HepG2 (cell line): ENCODE measurements at regions not wholly inside any gene's neighbourhood (a gene's known extent, or its start where the extent isn't known, plus 50 kb on each side); places are given as distances from the start of the nearest gene placed in this dataset.

Experiments
- ATAC-seq: fragments of 200-7000 bp; cut with Tn5 transposase; 3 replicates; pipeline ENCODE4 v1.9.1; 2020; ENCODE audit warnings: mild to moderate bottlenecking, moderate library complexity
- BruUV-seq: library from RNA; stranded (reverse); fragments of 400-500 nt; replicated peaks from 2 replicates; lab custom pipeline; 2021; lab: Mats Ljungman, UMichigan
- CTCF ChIA-PET: fragments of 300-600 bp; formaldehyde crosslinking; extraction: SDS; loops from one replicate; lab custom pipeline; 2021; ENCODE audit warnings: low total read pairs, inconsistent platforms, low intra/inter-chr PET ratio; lab: Yijun Ruan, JAX
- POLR2A ChIA-PET: fragments of 350-600 bp; sonication (Branson Sonifier 250); formaldehyde crosslinking; loops from one replicate; lab custom pipeline; 2020; ENCODE audit warnings: antibody characterized with exemption, inconsistent platforms; lab: Yijun Ruan, JAX
- DNase-seq: peaks from one replicate; pipeline ENCODE4 v3.0.0-alpha.2; 2015; ENCODE audit warnings: low spot score
- FAIRE-seq: peaks from 3 replicates; lab custom pipeline; 2011; peaks lifted over from hg19 to GRCh38; lab: Jason Lieb, UNC
- H2AFZ ChIP-seq: one replicate; pipeline ENCODE4 v1.6.1; 2011; ENCODE audit warnings: low read length, inconsistent platforms
- H3K27ac ChIP-seq: fragments of 300-600 bp; 3 replicates; pipeline ENCODE4 v1.8.0; 2011; ENCODE audit warnings: mixed run types, mild to moderate bottlenecking, mixed read lengths, low read length, inconsistent platforms; ENCODE audit not compliant: insufficient read depth; ENCODE audit errors: extremely low read length
- H3K27me3 ChIP-seq, 2 experiments: fragments of 200-600 bp in 1 of 2; 2 replicates in 1 of 2; 3 replicates in 1 of 2; pipeline versions ENCODE4 v1.6.0 to v1.8.0; 2011; ENCODE audit warnings: low read length in 2 of 2, mild to moderate bottlenecking in 2 of 2, moderate library complexity in 2 of 2, inconsistent platforms in 1 of 2; ENCODE audit not compliant: insufficient read depth in 2 of 2, control insufficient read depth in 1 of 2
- H3K36me3 ChIP-seq, 2 experiments: fragments of 200-600 bp in 1 of 2; replicated peaks in 1 of 2; 2 replicates in 1 of 2; 3 replicates in 1 of 2; pipeline versions ENCODE4 v1.5.1 to v1.8.0; 2011; ENCODE audit warnings: low read length in 2 of 2, inconsistent platforms in 1 of 2; ENCODE audit not compliant: insufficient read depth in 2 of 2, control insufficient read depth in 1 of 2
- H3K4me1 ChIP-seq: 2 replicates; pipeline ENCODE4 v1.5.1; 2012; ENCODE audit warnings: low read length, inconsistent platforms; ENCODE audit not compliant: insufficient read depth
- H3K4me2 ChIP-seq: 2 replicates; pipeline ENCODE4 v1.6.0; 2011; ENCODE audit warnings: low read depth, low read length, inconsistent platforms
- H3K4me3 ChIP-seq, 3 experiments: fragments of 200-600 bp in 1 of 3; sonication (generic), shearing (Covaris generic) in 1 of 3; replicated peaks in 1 of 3; 2 replicates each; pipeline ENCODE4 v1.5.1; 2011 to 2016; ENCODE audit warnings: low read length in 3 of 3, inconsistent platforms in 2 of 3, low read depth in 2 of 3, mild to moderate bottlenecking in 2 of 3, control low read depth in 1 of 3, mixed read lengths in 1 of 3; ENCODE audit not compliant: insufficient read depth in 1 of 3
- H3K79me2 ChIP-seq: one replicate; pipeline ENCODE4 v1.6.1; 2011; ENCODE audit warnings: low read length, inconsistent platforms; ENCODE audit not compliant: insufficient read depth
- H3K9ac ChIP-seq: 2 replicates; pipeline ENCODE4 v1.6.0; 2011; ENCODE audit warnings: mild to moderate bottlenecking, low read depth, low read length, inconsistent platforms; ENCODE audit not compliant: insufficient read depth
- H3K9me3 ChIP-seq: 2 replicates; pipeline ENCODE4 v1.5.1; 2012; ENCODE audit warnings: mild to moderate bottlenecking, low read length
- H4K20me1 ChIP-seq: 2 replicates; pipeline ENCODE4 v1.6.0; 2011; ENCODE audit warnings: inconsistent platforms, mild to moderate bottlenecking, low read length, moderate library complexity; ENCODE audit not compliant: insufficient read depth
- CREM ChIP-seq, 2 experiments: sonication (generic) in 1 of 2; formaldehyde crosslinking in 1 of 2; IDR thresholded peaks; 2 replicates each; pipeline versions ENCODE4 v1.4.0 to v1.6.1; 2016 to 2020; ENCODE audit warnings: antibody characterized with exemption in 1 of 2, mild to moderate bottlenecking in 1 of 2, missing genetic modification reagents in 1 of 2
- MED8 ChIP-seq: sonication (generic); formaldehyde crosslinking; IDR thresholded peaks from 2 replicates; pipeline ENCODE4 v1.8.1; 2023; ENCODE audit warnings: mild to moderate bottlenecking, missing genetic modification reagents; ENCODE audit not compliant: insufficient replicate concordance
- SNAI1 ChIP-seq: sonication (generic); formaldehyde crosslinking; IDR thresholded peaks from 2 replicates; pipeline ENCODE4 v1.5.0; 2020; ENCODE audit warnings: mild to moderate bottlenecking, missing genetic modification reagents, borderline replicate concordance
- SOX13 ChIP-seq, 3 experiments: fragments of 450-650 bp in 1 of 3; sonication (generic) in 1 of 3; formaldehyde crosslinking in 1 of 3; IDR thresholded peaks in 2 of 3; conservative IDR thresholded peaks in 1 of 3; 2 replicates each; pipeline versions ENCODE4 v1.5.0 to v1.6.1; 2016 to 2020; ENCODE audit warnings: antibody characterized with exemption in 1 of 3, mild to moderate bottlenecking in 1 of 3, missing compliant biosample characterization in 1 of 3, missing genetic modification reagents in 1 of 3, moderate library complexity in 1 of 3
- TP53 ChIP-seq: sonication (generic); formaldehyde crosslinking; conservative IDR thresholded peaks from 2 replicates; pipeline ENCODE4 v1.4.0; 2020; ENCODE audit warnings: missing genetic modification reagents
- ZFP1 ChIP-seq: IDR thresholded peaks from 2 replicates; pipeline ENCODE4 v1.6.1; 2016
- ZNF350 ChIP-seq: sonication (generic); formaldehyde crosslinking; IDR thresholded peaks from 2 replicates; pipeline ENCODE4 v1.4.0; 2020; ENCODE audit warnings: mild to moderate bottlenecking, low read depth, missing genetic modification reagents, borderline replicate concordance
- WGBS: methylation state at CpG from one replicate; pipeline ENCODE4 v1.1.6; 2017; ENCODE audit warnings: low lambda C conversion rate; 5-methylcytosine and 5-hydroxymethylcytosine counted together
- in situ Hi-C: cut with HindIII; loops from 2 replicates; pipeline ENCODE4 v1.10.0; 2017; ENCODE audit warnings: low pct_unique_long_range_greater_than_20kb; ENCODE audit not compliant: extremely low pct_ligation_motif_present
- intact Hi-C: fragments of 100-400 bp; cut with micrococcal nuclease; formaldehyde crosslinking; loops from one replicate; pipeline ENCODE4 v1.10.0; 2022; ENCODE audit not compliant: unreplicated experiment
- TF ChIP-seq, protein P1 (sequence below): sonication (generic); formaldehyde crosslinking; IDR thresholded peaks from 2 replicates; pipeline ENCODE4 v1.4.0; 2020; ENCODE audit warnings: missing genetic modification reagents, borderline replicate concordance
- TF ChIP-seq, protein P2 (sequence below): sonication (generic); formaldehyde crosslinking; IDR thresholded peaks from 2 replicates; pipeline ENCODE4 v1.4.0; 2020; ENCODE audit warnings: missing genetic modification reagents
- TF ChIP-seq, protein P3 (sequence below): sonication (generic); formaldehyde crosslinking; IDR thresholded peaks from 2 replicates; pipeline ENCODE4 v1.5.1; 2020; ENCODE audit warnings: mild to moderate bottlenecking, missing genetic modification reagents, moderate library complexity
- TF ChIP-seq, protein P4 (sequence below): sonication (generic); formaldehyde crosslinking; IDR thresholded peaks from 2 replicates; pipeline ENCODE4 v1.8.1; 2023; ENCODE audit warnings: missing genetic modification reagents, inconsistent platforms, borderline replicate concordance

DNA sequence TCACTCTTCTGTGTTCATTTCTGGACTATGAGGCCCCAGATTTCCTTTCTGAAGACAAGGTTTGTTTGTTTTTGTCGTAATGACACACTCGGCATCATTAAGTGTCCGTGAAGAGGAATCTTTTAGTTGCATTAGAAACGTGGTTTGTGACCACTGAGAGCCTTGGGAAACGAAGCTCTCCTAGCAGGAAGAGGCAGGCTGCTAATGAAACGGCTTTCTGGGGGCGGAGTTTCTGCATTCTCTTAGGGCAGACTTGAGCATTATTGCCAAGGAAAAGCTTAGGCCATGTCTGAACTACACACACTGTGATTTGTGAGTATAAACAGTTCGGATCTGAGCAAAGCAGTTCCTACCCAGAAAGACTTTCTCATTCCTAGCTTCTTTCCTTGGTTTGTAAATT, 64.0 kb downstream of the SOX3 start (continued):
- TF ChIP-seq MED8 (CRISPR knock-in tag) (no peak), SNAI1 (CRISPR knock-in tag) (no peak), CREM (IDR thresholded peaks at IDR 0.05) (no peak), CREM (CRISPR knock-in tag; IDR thresholded peaks at IDR 0.05) (no peak)
- TF ChIP-seq, protein P1, sequence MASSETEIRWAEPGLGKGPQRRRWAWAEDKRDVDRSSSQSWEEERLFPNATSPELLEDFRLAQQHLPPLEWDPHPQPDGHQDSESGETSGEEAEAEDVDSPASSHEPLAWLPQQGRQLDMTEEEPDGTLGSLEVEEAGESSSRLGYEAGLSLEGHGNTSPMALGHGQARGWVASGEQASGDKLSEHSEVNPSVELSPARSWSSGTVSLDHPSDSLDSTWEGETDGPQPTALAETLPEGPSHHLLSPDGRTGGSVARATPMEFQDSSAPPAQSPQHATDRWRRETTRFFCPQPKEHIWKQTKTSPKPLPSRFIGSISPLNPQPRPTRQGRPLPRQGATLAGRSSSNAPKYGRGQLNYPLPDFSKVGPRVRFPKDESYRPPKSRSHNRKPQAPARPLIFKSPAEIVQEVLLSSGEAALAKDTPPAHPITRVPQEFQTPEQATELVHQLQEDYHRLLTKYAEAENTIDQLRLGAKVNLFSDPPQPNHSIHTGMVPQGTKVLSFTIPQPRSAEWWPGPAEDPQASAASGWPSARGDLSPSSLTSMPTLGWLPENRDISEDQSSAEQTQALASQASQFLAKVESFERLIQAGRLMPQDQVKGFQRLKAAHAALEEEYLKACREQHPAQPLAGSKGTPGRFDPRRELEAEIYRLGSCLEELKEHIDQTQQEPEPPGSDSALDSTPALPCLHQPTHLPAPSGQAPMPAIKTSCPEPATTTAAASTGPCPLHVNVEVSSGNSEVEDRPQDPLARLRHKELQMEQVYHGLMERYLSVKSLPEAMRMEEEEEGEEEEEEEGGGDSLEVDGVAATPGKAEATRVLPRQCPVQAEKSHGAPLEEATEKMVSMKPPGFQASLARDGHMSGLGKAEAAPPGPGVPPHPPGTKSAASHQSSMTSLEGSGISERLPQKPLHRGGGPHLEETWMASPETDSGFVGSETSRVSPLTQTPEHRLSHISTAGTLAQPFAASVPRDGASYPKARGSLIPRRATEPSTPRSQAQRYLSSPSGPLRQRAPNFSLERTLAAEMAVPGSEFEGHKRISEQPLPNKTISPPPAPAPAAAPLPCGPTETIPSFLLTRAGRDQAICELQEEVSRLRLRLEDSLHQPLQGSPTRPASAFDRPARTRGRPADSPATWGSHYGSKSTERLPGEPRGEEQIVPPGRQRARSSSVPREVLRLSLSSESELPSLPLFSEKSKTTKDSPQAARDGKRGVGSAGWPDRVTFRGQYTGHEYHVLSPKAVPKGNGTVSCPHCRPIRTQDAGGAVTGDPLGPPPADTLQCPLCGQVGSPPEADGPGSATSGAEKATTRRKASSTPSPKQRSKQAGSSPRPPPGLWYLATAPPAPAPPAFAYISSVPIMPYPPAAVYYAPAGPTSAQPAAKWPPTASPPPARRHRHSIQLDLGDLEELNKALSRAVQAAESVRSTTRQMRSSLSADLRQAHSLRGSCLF: no peak

DNA sequence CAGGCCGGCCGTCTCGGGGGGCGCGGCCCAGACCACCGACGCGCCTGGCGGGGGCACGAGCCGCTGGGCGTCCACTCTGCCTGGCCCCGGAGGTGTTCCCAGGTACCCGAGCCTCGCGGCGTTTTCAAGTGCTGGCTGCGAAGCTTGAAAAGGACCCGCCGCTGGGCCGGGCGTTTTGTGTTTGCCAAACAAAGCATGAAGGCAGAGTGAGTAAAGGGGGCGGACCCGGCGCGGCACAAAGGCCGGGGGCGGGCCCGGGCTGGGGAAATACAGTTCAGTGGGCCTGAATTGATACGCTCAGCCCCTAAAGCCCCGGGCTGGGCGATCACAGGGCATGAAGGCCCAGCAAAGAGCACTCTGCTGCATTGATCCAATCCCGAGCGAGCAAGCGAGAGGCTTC, 65.4 kb downstream of the SOX3 start:
- H2AFZ ChIP-seq: no peak overlapping the region
- no peaks in the 10 kb centered on the region for H3K4me1 ChIP-seq
- intact Hi-C loops (no loop called here), in situ Hi-C loops (no loop called here)
- peak; percentile 95 for ATAC-seq
- peak overlapping the region; percentile 23; the same call in 1 of the 2 replicates for H3K4me2 ChIP-seq
- H3K27ac ChIP-seq: no peak overlapping the region
- no peaks in the 10 kb centered on the region for H3K36me3 ChIP-seq
- peak; percentile 0 for DNase-seq
- no peak for FAIRE-seq
- H3K9me3 ChIP-seq: no peaks in the 10 kb centered on the region
- H3K27me3 ChIP-seq: no peaks in the 10 kb centered on the region
- no peaks in the 10 kb centered on the region for H3K79me2 ChIP-seq
- ChIA-PET CTCF (no interaction called here), POLR2A (no interaction called here)
- 55% methylated on average over 5 of the region's 35 CpGs for WGBS
- no TSS peak for BruUV-seq
- H4K20me1 ChIP-seq: no peaks in the 10 kb centered on the region
- H3K4me3 ChIP-seq: no peak overlapping the region
- no peak overlapping the region for H3K9ac ChIP-seq
- TF ChIP-seq, protein P2, sequence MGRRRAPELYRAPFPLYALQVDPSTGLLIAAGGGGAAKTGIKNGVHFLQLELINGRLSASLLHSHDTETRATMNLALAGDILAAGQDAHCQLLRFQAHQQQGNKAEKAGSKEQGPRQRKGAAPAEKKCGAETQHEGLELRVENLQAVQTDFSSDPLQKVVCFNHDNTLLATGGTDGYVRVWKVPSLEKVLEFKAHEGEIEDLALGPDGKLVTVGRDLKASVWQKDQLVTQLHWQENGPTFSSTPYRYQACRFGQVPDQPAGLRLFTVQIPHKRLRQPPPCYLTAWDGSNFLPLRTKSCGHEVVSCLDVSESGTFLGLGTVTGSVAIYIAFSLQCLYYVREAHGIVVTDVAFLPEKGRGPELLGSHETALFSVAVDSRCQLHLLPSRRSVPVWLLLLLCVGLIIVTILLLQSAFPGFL (CRISPR knock-in tag): no peak
- TF ChIP-seq ZNF350 (CRISPR knock-in tag) (no peak), ZFP1 (no peak), TP53 (CRISPR knock-in tag) (no peak), SOX13 (IDR thresholded peaks at IDR 0.05) (no peak), SOX13 (CRISPR knock-in tag; conservative IDR thresholded peaks at IDR 0.05 in 1 of 2, IDR thresholded peaks at IDR 0.05 in 1 of 2) (peak in 1 of 2 experiments; percentile 22; a peak in 1 of 4 replicates)
- TF ChIP-seq, protein P3, sequence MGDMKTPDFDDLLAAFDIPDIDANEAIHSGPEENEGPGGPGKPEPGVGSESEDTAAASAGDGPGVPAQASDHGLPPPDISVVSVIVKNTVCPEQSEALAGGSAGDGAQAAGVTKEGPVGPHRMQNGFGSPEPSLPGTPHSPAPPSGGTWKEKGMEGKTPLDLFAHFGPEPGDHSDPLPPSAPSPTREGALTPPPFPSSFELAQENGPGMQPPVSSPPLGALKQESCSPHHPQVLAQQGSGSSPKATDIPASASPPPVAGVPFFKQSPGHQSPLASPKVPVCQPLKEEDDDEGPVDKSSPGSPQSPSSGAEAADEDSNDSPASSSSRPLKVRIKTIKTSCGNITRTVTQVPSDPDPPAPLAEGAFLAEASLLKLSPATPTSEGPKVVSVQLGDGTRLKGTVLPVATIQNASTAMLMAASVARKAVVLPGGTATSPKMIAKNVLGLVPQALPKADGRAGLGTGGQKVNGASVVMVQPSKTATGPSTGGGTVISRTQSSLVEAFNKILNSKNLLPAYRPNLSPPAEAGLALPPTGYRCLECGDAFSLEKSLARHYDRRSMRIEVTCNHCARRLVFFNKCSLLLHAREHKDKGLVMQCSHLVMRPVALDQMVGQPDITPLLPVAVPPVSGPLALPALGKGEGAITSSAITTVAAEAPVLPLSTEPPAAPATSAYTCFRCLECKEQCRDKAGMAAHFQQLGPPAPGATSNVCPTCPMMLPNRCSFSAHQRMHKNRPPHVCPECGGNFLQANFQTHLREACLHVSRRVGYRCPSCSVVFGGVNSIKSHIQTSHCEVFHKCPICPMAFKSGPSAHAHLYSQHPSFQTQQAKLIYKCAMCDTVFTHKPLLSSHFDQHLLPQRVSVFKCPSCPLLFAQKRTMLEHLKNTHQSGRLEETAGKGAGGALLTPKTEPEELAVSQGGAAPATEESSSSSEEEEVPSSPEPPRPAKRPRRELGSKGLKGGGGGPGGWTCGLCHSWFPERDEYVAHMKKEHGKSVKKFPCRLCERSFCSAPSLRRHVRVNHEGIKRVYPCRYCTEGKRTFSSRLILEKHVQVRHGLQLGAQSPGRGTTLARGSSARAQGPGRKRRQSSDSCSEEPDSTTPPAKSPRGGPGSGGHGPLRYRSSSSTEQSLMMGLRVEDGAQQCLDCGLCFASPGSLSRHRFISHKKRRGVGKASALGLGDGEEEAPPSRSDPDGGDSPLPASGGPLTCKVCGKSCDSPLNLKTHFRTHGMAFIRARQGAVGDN (CRISPR knock-in tag): 0 out of 2 replicates have a peak, but pooled peaks have one; percentile 11
- TF ChIP-seq, protein P4, sequence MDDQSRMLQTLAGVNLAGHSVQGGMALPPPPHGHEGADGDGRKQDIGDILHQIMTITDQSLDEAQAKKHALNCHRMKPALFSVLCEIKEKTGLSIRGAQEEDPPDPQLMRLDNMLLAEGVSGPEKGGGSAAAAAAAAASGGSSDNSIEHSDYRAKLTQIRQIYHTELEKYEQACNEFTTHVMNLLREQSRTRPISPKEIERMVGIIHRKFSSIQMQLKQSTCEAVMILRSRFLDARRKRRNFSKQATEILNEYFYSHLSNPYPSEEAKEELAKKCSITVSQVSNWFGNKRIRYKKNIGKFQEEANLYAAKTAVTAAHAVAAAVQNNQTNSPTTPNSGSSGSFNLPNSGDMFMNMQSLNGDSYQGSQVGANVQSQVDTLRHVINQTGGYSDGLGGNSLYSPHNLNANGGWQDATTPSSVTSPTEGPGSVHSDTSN (CRISPR knock-in tag): no peak
